NCI-H2227 treated with DMSO at 0.1 percent for 48 hours (cell line): ENCODE measurements at regions not wholly inside any gene's neighbourhood (a gene's known extent, or its start where the extent isn't known, plus 50 kb on each side); places are given as distances from the start of the nearest gene placed in this dataset.

Source experiments
- DNase-seq: peaks from one replicate; lab custom pipeline; 2025; lab: John Stamatoyannopoulos, UW

GRCh38 chr21:41671212-41671762 lies 95.6 kb downstream of the RIPK4 start:
- DNase-seq: no peak

GRCh38 chr21:41670056-41670805 lies 96.6 kb downstream of the RIPK4 start:
- DNase-seq: no peak

GRCh38 chr21:41669533-41669830 lies 97.4 kb downstream of the RIPK4 start:
- DNase-seq: no peak

- DNase-seq: no peak
Observed at GRCh38 chr21:41668686-41669532, 97.9 kb downstream of the RIPK4 start.

- DNase-seq: no peak
Observed at GRCh38 chr21:41668051-41668541, 98.8 kb downstream of the RIPK4 start.

GRCh38 chr21:41667136-41667535 lies 99.7 kb downstream of the RIPK4 start:
- DNase-seq: no peak

- no peak for DNase-seq
Observed at GRCh38 chr21:41666641-41667081, 100.2 kb downstream of the RIPK4 start.

- no peak for DNase-seq
Observed at GRCh38 chr21:41665766-41666595, 100.9 kb downstream of the RIPK4 start.

GRCh38 chr21:41664881-41665765 lies 101.7 kb downstream of the RIPK4 start:
- DNase-seq: no peak

- DNase-seq: no peak
Observed at GRCh38 chr21:41663805-41664788, 102.8 kb downstream of the RIPK4 start.

- no peak for DNase-seq
Observed at GRCh38 chr21:41662761-41663160, 104.1 kb downstream of the RIPK4 start.

GRCh38 chr21:41662161-41662560 lies 104.7 kb downstream of the RIPK4 start:
- no peak for DNase-seq

- DNase-seq: no peak
Observed at GRCh38 chr21:41660748-41661147, 106.1 kb downstream of the RIPK4 start.

GRCh38 chr21:41659791-41660560 lies 106.9 kb downstream of the RIPK4 start:
- no peak for DNase-seq

GRCh38 chr21:41656946-41657525 lies 109.8 kb downstream of the RIPK4 start:
- no peak for DNase-seq

- DNase-seq: no peak
Observed at GRCh38 chr21:41655259-41655658, 111.6 kb downstream of the RIPK4 start.

GRCh38 chr21:41653954-41654491 lies 112.8 kb downstream of the RIPK4 start:
- no peak for DNase-seq

GRCh38 chr21:41653243-41653953 lies 113.5 kb downstream of the RIPK4 start:
- DNase-seq: no peak
